ENCODE measurements at regions not wholly inside any gene's neighbourhood (a gene's known extent, or its start where the extent isn't known, plus 50 kb on each side); places are given as distances from the start of the nearest gene placed in this dataset.

GRCh38 chr7:91579837-91580236 is 300.7 kb downstream of the MTERF1 start:
- TF ChIP-seq POLR2A (IDR thresholded peaks at IDR 0.05; ENCODE audit: low read depth, low read length) (no peak), EZH2 (IDR thresholded peaks at IDR 0.05; ENCODE audit: borderline replicate concordance, control insufficient read depth, low read depth, low read length) (no peak), RAD21 (IDR thresholded peaks at IDR 0.05; ENCODE audit: insufficient read depth, low read depth, low read length) (no peak)
